ENCODE measurements at regions not wholly inside any gene's neighbourhood (a gene's known extent, or its start where the extent isn't known, plus 50 kb on each side); places are given as distances from the start of the nearest gene placed in this dataset.

GRCh38 chr14:97841762-97842161 is 1044.6 kb downstream of the VRK1 start:
- no peak for DNase-seq (ENCODE audit: low read depth)
- TF ChIP-seq CTCF (conservative IDR thresholded peaks at IDR 0.05; ENCODE audit: control insufficient read depth, insufficient read depth, low read depth, low read length) = no peak
- H3K4me3 ChIP-seq (ENCODE audit: control insufficient read depth, low read depth, low read length) = no peak overlapping the region

- H3K4me3 ChIP-seq (ENCODE audit: control insufficient read depth, low read depth, low read length) = no peak overlapping the region
- TF ChIP-seq CTCF (conservative IDR thresholded peaks at IDR 0.05; ENCODE audit: control insufficient read depth, insufficient read depth, low read depth, low read length) = no peak
- DNase-seq (ENCODE audit: low read depth) = no peak
Observed at GRCh38 chr14:97843066-97843465, 1045.9 kb downstream of the VRK1 start.

- no peak for DNase-seq (ENCODE audit: low read depth)
- no peak overlapping the region for H3K4me3 ChIP-seq (ENCODE audit: control insufficient read depth, low read depth, low read length)
- TF ChIP-seq CTCF (conservative IDR thresholded peaks at IDR 0.05; ENCODE audit: control insufficient read depth, insufficient read depth, low read depth, low read length) = no peak
Observed at GRCh38 chr14:97844042-97844441, 1046.9 kb downstream of the VRK1 start.

- no peak for TF ChIP-seq CTCF (conservative IDR thresholded peaks at IDR 0.05; ENCODE audit: control insufficient read depth, insufficient read depth, low read depth, low read length)
- H3K4me3 ChIP-seq (ENCODE audit: control insufficient read depth, low read depth, low read length) = no peak overlapping the region
- DNase-seq (ENCODE audit: low read depth) = no peak
Observed at GRCh38 chr14:97846156-97846555, 1049.0 kb downstream of the VRK1 start.

GRCh38 chr14:97848317-97848980 is 1051.3 kb downstream of the VRK1 start:
- TF ChIP-seq CTCF (conservative IDR thresholded peaks at IDR 0.05; ENCODE audit: control insufficient read depth, insufficient read depth, low read depth, low read length) = no peak
- H3K4me3 ChIP-seq (ENCODE audit: control insufficient read depth, low read depth, low read length) = no peak overlapping the region
- DNase-seq (ENCODE audit: low read depth) = no peak

DNA sequence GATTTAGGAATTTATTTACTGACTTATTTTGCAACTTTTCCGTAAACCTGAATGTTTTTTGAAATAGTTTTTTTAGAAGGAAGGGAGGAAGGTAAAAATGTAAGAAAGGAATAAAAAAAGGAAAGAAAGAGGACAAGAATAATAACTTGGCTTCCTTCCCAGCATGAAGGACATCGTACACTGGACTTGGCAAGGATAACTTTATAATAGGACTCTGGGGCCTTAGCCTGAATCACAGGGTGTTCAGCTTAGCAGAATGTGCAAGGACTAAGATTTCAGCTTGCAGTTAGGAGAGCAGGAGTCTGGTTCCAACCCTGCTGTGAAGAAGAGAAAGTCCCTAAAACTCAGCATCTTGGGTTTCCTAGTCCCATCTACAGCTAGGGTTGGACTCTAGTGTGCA is 1053.3 kb downstream of the VRK1 start:
- H3K4me3 ChIP-seq (ENCODE audit: control insufficient read depth, low read depth, low read length) = no peak overlapping the region
- no peak for TF ChIP-seq CTCF (conservative IDR thresholded peaks at IDR 0.05; ENCODE audit: control insufficient read depth, insufficient read depth, low read depth, low read length)
- DNase-seq (ENCODE audit: low read depth) = no peak

DNA sequence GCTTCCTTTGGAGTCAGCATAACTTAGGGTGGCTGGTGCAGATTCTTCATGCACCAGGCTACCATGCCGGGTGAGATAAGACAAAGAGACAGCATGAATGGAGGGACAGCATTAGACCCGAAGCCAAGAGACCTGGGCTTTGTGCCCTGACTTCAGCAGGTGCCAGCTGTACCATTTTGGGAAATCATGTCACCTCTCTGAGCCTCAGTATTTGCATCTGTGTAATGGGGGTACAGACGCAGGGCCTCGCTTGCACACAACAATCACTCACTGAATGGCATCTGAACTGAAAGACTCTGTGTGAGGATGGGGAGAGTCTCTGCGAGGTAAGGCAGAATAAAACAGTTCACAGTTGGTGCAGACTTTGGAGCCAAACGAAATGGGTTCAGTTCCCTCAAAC is 1053.7 kb downstream of the VRK1 start:
- DNase-seq (ENCODE audit: low read depth) = no peak
- TF ChIP-seq CTCF (conservative IDR thresholded peaks at IDR 0.05; ENCODE audit: control insufficient read depth, insufficient read depth, low read depth, low read length) = no peak
- no peak overlapping the region for H3K4me3 ChIP-seq (ENCODE audit: control insufficient read depth, low read depth, low read length)

Data from fibroblast of mammary gland (primary cell).